HG03025 (cell line): ENCODE measurements at regions not wholly inside any gene's neighbourhood (a gene's known extent, or its start where the extent isn't known, plus 50 kb on each side); places are given as distances from the start of the nearest gene placed in this dataset.

Source experiments
- ATAC-seq: cut with Tn5 transposase; IDR thresholded peaks from one replicate; pipeline ENCODE4 v1.9.1; 2021; ENCODE audit warnings: mild to moderate bottlenecking, moderate library complexity; ENCODE audit not compliant: unreplicated experiment, low FRiP score

DNA sequence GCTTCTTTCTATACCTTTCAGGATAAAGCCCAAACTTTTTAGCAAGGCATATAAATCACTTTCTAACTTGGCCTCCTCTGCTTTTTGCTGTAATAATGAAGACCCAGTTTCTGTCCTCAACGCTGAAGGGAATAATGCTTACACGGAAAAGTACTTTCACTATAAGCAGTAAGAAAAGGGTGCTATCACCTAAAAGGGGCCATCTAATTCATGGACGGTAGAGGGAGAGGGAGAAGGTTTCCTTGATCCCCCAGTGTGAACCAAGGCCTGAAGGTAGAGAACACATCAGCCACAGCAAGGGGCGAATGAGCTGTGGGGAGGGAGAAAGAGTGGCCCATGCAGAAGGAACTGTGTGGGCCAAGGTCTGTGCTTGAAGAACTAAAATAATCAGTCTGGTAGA lies 417.7 kb upstream of the CLINT1 start:
- no peak for ATAC-seq

- no peak for ATAC-seq
These were observed 416.6 kb upstream of the CLINT1 start for GRCh38 chr5:158275511-158275910.

GRCh38 chr5:158273035-158273434 lies 414.1 kb upstream of the CLINT1 start:
- no peak for ATAC-seq

DNA sequence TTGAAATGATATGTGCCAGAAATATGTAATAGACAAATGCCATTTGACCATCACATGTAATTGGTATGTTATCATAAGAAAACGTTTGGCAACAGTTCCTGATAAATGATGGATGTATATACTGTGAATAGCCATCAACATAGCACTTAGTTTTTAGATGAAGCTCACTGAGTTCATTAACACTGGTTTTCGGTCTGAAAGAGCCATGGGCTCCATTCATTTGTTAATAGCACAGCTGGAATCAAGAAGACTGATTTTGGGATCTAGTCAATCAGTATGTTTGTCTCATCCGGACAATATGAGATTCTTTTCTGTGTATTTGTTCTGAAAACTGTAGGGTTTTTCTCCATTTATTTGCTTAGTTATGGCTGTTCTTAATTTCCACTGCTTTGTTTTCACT lies 413.5 kb upstream of the CLINT1 start:
- ATAC-seq = no peak

DNA sequence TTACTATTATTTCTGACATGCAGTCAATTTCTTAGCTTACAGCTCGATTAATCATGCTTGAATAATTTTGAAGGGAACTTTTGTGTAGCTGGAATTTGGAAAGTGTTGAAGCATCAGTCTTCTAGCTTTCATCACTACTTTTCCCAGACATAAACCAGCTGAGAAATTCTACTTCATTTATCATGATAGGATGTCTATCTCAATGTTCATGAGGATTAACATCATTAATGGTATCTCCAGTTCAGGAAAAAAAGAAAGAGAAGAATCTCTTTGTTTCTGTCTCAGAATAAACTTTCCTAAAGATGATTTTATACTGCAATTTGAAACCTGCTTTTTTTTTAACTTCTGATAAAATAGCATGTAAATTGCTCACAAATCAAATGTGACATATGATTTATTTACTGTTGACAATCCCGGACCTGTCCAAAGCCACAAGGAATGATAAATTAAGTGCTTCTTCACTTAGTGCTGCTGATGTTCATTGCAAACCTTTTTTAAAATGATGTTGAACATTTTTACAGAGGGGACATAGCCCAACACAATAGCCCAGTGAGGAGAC lies 412.1 kb upstream of the CLINT1 start:
- ATAC-seq = no peak

DNA sequence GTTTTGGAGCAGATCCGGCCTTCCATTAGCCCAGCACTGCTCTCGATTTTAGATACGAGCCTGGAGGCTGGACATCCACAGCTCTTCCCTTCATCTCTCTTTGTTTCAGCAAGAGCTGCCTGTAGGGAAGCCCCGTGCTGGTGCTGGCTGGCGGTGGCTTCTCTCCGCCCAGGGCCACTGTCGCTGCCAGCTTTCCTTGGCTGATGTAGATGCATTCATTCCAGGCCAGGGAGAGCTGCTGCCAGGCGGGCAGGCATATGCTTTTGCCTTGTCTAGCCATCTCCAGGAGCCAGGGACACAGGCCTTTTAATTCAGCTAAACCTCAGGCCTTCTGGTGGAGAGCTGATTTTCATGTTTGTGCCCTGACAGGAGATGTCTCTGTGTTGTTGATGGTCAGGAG lies 409.3 kb upstream of the CLINT1 start:
- ATAC-seq = no peak

GRCh38 chr5:158267228-158267627 lies 408.3 kb upstream of the CLINT1 start:
- no peak for ATAC-seq

GRCh38 chr5:158265931-158266700 lies 407.2 kb upstream of the CLINT1 start:
- ATAC-seq = no peak

DNA sequence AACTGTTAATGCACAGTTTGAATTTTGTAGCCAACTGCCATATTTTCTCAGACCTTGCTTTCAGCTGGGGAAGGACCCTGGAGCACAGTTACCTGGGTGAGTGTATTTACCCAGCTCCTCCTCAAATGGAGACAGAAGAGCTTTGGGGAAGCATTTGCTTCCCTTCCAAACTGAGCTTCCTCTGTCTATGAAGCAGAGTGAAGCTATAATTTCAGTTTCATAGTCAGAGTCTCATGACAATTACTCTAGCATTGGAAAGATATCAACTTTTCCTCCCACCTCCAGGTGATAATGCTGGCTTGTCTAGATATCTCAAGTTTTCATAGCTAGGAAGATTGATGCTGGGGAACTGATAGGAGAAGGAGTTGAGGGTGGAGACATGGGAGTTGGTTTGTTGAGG lies 406.4 kb upstream of the CLINT1 start:
- no peak for ATAC-seq

DNA sequence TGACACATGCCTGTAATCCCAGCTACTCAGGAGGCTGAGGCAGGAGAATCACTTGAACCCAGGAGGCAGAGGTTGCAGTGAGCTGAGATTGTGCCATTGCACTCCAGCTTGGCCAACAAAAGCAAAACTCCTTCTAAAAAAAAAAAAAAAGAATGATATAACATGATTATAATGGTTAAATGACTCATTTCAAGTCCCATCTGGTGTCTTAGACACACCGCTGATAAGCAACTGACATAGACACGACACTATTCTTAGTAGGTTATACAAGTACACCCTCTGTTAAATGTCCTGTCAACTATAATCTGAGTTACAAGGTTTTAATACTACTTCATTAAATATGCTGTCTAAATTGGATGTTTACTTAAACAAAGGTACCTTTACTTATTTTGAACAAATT lies 405.3 kb upstream of the CLINT1 start:
- no peak for ATAC-seq

DNA sequence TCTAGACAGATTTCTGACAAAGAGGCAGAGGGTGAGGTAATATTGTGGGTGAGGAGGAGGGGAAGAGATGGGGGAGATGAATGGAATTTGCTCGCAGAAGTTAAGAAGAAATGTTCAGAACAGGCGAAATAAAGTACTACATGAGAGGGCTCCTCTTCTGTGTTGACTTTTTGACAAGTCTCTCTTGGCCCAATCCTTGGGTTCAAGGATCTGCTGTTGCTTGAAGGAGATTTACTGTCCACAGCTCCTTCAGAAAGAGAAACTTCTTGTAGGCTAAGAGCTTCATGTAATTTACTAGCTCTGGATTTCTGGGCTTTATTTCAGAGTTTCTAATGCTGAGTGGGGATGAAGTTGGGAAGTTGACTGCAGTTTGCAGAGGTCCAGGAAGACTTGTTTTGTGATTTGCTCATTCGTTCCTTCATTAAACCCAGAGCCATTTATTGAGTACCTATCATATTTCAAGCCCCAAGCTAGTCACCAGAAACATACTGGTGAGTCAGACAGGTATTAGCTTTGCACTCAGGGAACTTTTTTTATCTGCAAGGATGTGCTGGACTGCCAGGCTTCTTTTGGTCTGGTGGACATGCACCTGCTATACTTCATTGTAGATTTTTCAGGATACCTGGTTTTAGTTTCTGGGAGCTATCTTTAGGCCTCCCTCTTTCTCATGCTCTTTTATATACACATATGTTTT lies 402.9 kb upstream of the CLINT1 start:
- no peak for ATAC-seq

- ATAC-seq = no peak
These were observed 397.2 kb upstream of the CLINT1 start for GRCh38 chr5:158256096-158256495.

- ATAC-seq = no peak
These were observed 396.7 kb upstream of the CLINT1 start for GRCh38 chr5:158255609-158256008.

- ATAC-seq = no peak
These were observed 387.7 kb upstream of the CLINT1 start for GRCh38 chr5:158246661-158247060.

- ATAC-seq = no peak
These were observed 386.6 kb upstream of the CLINT1 start for GRCh38 chr5:158245513-158245912.

- no peak for ATAC-seq
These were observed 385.9 kb upstream of the CLINT1 start for GRCh38 chr5:158244882-158245281.

DNA sequence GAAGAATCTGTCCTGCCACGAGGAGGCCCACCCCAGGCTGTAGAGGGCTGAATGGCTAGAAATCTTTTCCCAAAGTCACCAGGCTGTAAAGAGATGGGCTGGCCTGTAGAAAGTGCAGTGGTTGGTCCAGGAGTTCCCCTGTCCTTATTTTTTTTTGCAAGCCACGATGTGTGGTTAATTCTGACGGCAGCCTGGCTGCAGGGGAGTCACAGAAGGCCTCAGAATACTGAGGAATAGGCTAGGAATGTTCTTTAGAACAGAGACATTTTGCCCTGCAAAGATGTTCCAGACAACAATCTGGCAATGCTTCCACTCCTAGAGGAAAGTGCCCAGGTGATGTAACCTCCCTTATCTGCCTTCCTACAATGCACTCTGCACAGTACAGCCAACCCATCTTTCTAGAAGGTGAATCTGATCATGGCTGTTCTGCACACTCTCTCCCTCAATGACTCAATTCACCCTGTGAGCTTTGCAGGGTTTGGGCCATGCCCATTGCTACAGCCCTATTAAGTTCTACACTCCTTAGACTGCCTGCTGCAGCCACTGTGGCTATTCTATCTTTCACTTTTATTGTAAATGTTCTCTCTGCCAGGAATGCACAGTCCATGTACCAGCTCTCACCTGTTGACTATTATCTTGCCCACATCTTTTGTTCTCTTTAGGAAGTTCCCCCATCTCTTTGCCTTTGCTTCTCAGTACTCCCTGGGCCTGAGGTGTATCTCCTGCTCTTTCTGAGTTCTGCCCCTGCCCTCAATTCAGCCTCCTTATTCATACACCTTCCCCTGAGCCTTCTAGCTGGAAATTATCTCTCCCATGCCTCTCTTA lies 377.8 kb upstream of the CLINT1 start:
- no peak for ATAC-seq

DNA sequence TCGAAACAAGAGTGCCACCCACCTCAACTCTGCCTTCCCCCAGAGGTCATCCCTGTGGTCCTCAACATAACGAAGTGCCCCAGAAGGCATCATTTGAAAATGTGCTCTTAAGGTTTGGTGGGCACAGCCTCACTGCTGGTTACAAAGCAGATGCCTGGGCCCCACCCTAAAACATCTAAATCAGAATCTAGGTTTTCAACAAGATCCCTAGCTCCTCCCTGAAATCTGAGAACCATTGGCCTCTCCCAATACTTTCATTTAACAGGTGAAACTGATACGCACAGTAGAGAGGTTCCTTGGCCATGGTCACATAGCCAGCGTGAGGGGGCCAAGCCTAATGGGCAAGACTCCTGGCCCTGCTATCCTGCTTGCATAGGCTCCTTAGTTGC lies 376.2 kb upstream of the CLINT1 start:
- no peak for ATAC-seq

GRCh38 chr5:158234323-158235158 lies 375.6 kb upstream of the CLINT1 start:
- ATAC-seq = no peak

GRCh38 chr5:158233735-158234322 lies 374.9 kb upstream of the CLINT1 start:
- ATAC-seq = no peak
